Subcutaneous abdominal adipose tissue (tissue), 5 donors: ENCODE measurements at regions not wholly inside any gene's neighbourhood (a gene's known extent, or its start where the extent isn't known, plus 50 kb on each side); places are given as distances from the start of the nearest gene placed in this dataset.

Experiments used
- H3K27ac ChIP-seq: one replicate; pipeline ENCODE4 v1.7.0; 2013; ENCODE audit warnings: low read depth, mild to moderate bottlenecking, inconsistent platforms, low read length, moderate library complexity
- H3K27me3 ChIP-seq, 5 donors: one replicate each; pipeline ENCODE4 v1.7.0; 2013; ENCODE audit warnings: low read length in 5 of 5, inconsistent platforms in 1 of 5; ENCODE audit not compliant: control insufficient read depth in 5 of 5, insufficient read depth in 4 of 5
- H3K36me3 ChIP-seq, 5 donors: one replicate each; pipeline ENCODE4 v1.7.0; 2013; ENCODE audit warnings: low read length in 5 of 5; ENCODE audit not compliant: control insufficient read depth in 5 of 5, insufficient read depth in 5 of 5
- H3K4me1 ChIP-seq, 5 donors: one replicate each; pipeline ENCODE4 v1.7.0; 2013; ENCODE audit warnings: low read length in 5 of 5, mild to moderate bottlenecking in 3 of 5, moderate library complexity in 1 of 5; ENCODE audit not compliant: control insufficient read depth in 5 of 5, insufficient read depth in 5 of 5
- H3K4me3 ChIP-seq, 5 donors: one replicate each; pipeline ENCODE4 v1.7.0; 2013; ENCODE audit warnings: low read length in 5 of 5, low read depth in 1 of 5
- H3K9ac ChIP-seq, 5 donors: one replicate each; pipeline ENCODE4 v1.7.0; 2013; ENCODE audit warnings: low read length in 5 of 5, mild to moderate bottlenecking in 4 of 5, moderate library complexity in 3 of 5
- H3K9me3 ChIP-seq, 5 donors: one replicate each; pipeline ENCODE4 v1.7.0; 2013; ENCODE audit warnings: low read length in 5 of 5; ENCODE audit not compliant: control insufficient read depth in 5 of 5
- donor health status: healthy.
- donor health status: healthy.
- donor health status: healthy.
- donor health status: healthy.
- donor health status: healthy.

DNA sequence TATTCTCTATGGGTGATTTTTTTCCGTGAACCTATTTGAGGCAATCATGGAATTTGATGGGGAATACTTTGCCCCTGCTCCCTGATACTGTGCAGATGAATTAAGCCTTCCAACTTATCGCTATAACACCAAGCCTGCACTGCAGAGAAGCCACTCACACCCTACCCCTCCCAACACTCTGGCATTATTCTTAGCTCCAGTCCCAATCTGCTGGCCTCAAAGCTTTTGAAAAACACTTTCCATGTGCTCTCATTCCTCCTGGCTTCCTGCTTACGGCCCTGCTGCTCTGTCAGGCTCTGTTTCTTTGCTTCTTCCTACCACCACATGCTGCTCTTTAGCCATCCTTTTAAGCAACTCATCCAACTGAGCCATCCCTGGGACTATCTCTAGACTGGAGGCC, 327.8 kb upstream of the SLCO3A1 start:
- no peaks in the 10 kb centered on the region for H3K27me3 ChIP-seq
- H3K36me3 ChIP-seq: no peaks in the 10 kb centered on the region
- H3K4me3 ChIP-seq: no peak overlapping the region
- no peak overlapping the region for H3K27ac ChIP-seq
- peaks cover 0 to 7% (median 0%) of the 10 kb centered on the region in 5 donors for H3K4me1 ChIP-seq
- no peak overlapping the region for H3K9ac ChIP-seq
- no peaks in the 10 kb centered on the region for H3K9me3 ChIP-seq

GRCh38 chr15:91526424-91526823, 327.1 kb upstream of the SLCO3A1 start:
- H3K9ac ChIP-seq: no peak overlapping the region
- H3K4me1 ChIP-seq: peaks cover 0 to 7% (median 0%) of the 10 kb centered on the region in 5 donors
- H3K27me3 ChIP-seq: no peaks in the 10 kb centered on the region
- no peak overlapping the region for H3K4me3 ChIP-seq
- no peak overlapping the region for H3K27ac ChIP-seq
- no peaks in the 10 kb centered on the region for H3K36me3 ChIP-seq
- H3K9me3 ChIP-seq: no peaks in the 10 kb centered on the region

- Histone ChIP-seq H3K9ac (no peak overlapping the region), H3K36me3 (no peaks in the 10 kb centered on the region), H3K9me3 (no peaks in the 10 kb centered on the region), H3K4me3 (no peak overlapping the region), H3K4me1 (peaks cover 0 to 7% (median 0%) of the 10 kb centered on the region in 5 donors), H3K27ac (no peak overlapping the region), H3K27me3 (no peaks in the 10 kb centered on the region)
These were observed 324.7 kb upstream of the SLCO3A1 start for GRCh38 chr15:91528801-91529200.

DNA sequence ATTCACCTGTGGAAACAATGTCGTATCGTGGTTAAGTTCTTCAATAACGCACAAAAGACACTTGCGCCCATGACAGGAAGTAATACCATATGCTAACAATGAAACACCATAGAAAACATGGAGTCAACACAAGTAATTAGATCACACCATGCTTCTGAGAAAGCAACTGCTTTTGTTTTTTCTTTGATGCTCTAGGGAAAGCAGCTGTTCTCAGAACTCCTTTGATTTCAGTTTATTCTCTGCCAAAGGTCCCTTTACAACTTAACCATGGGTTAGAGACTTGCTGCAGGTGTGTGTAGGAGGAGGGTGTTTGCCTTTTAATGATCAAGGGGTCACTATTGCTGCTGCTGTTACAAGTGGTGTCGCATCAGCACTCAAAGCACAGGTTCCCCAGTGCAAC, 324.0 kb upstream of the SLCO3A1 start:
- H3K9me3 ChIP-seq: no peaks in the 10 kb centered on the region
- H3K4me3 ChIP-seq: no peak overlapping the region
- no peaks in the 10 kb centered on the region for H3K36me3 ChIP-seq
- no peak overlapping the region for H3K27ac ChIP-seq
- no peak overlapping the region for H3K9ac ChIP-seq
- H3K27me3 ChIP-seq: no peaks in the 10 kb centered on the region
- peaks cover 0 to 7% (median 0%) of the 10 kb centered on the region in 5 donors for H3K4me1 ChIP-seq

GRCh38 chr15:91530279-91530678, 323.2 kb upstream of the SLCO3A1 start:
- H3K27me3 ChIP-seq: no peaks in the 10 kb centered on the region
- no peak overlapping the region for H3K27ac ChIP-seq
- no peaks in the 10 kb centered on the region for H3K9me3 ChIP-seq
- no peak overlapping the region for H3K4me3 ChIP-seq
- H3K4me1 ChIP-seq: peaks cover 0 to 7% (median 0%) of the 10 kb centered on the region in 5 donors
- H3K9ac ChIP-seq: no peak overlapping the region
- H3K36me3 ChIP-seq: no peaks in the 10 kb centered on the region

- Histone ChIP-seq H3K36me3 (no peaks in the 10 kb centered on the region), H3K4me3 (no peak overlapping the region), H3K9ac (no peak overlapping the region), H3K27ac (no peak overlapping the region), H3K4me1 (peaks cover 0 to 7% (median under 1%) of the 10 kb centered on the region in 5 donors), H3K9me3 (no peaks in the 10 kb centered on the region), H3K27me3 (no peaks in the 10 kb centered on the region)
These were observed 322.4 kb upstream of the SLCO3A1 start for GRCh38 chr15:91530956-91531582.

GRCh38 chr15:91534235-91534634, 319.3 kb upstream of the SLCO3A1 start:
- Histone ChIP-seq H3K9ac (no peak overlapping the region), H3K27me3 (no peaks in the 10 kb centered on the region), H3K27ac (no peak overlapping the region), H3K9me3 (no peaks in the 10 kb centered on the region), H3K4me3 (no peak overlapping the region), H3K4me1 (peaks cover 0 to 17% (median 8%) of the 10 kb centered on the region in 5 donors), H3K36me3 (no peaks in the 10 kb centered on the region)

GRCh38 chr15:91534976-91535375, 318.5 kb upstream of the SLCO3A1 start:
- Histone ChIP-seq H3K4me1 (peaks cover 0 to 17% (median 8%) of the 10 kb centered on the region in 5 donors), H3K9me3 (no peaks in the 10 kb centered on the region), H3K27ac (no peak overlapping the region), H3K9ac (no peak overlapping the region), H3K36me3 (no peaks in the 10 kb centered on the region), H3K27me3 (no peaks in the 10 kb centered on the region), H3K4me3 (no peak overlapping the region)

- Histone ChIP-seq H3K27me3 (no peaks in the 10 kb centered on the region), H3K36me3 (no peaks in the 10 kb centered on the region), H3K27ac (no peak overlapping the region), H3K9ac (no peak overlapping the region), H3K4me1 (peaks cover 0 to 17% (median 8%) of the 10 kb centered on the region in 5 donors), H3K9me3 (no peaks in the 10 kb centered on the region), H3K4me3 (no peak overlapping the region)
These were observed 317.5 kb upstream of the SLCO3A1 start for GRCh38 chr15:91535856-91536500.

GRCh38 chr15:91537856-91538255, 315.7 kb upstream of the SLCO3A1 start:
- H3K27ac ChIP-seq: no peak overlapping the region

More at GRCh38 chr15:91537856-91538255, 315.7 kb upstream of the SLCO3A1 start:
- no peaks in the 10 kb centered on the region for H3K36me3 ChIP-seq
- H3K4me1 ChIP-seq: peaks cover 0 to 17% (median 8%) of the 10 kb centered on the region in 5 donors
- H3K27me3 ChIP-seq: peaks cover 0 to 3% (median 0%) of the 10 kb centered on the region in 5 donors
- no peak overlapping the region for H3K4me3 ChIP-seq
- no peak overlapping the region for H3K9ac ChIP-seq
- H3K9me3 ChIP-seq: no peaks in the 10 kb centered on the region
